Upper lobe of left lung (tissue), 4 donors: ENCODE measurements at regions not wholly inside any gene's neighbourhood (a gene's known extent, or its start where the extent isn't known, plus 50 kb on each side); places are given as distances from the start of the nearest gene placed in this dataset.

Experiments
- CTCF ChIP-seq, 6 experiments: fragments of 450-650 bp in 4 of 6; fragments of 200-600 bp in 2 of 6; sonication (generic) in 2 of 6; IDR thresholded peaks; one replicate each; pipeline ENCODE4 v1.5.1; 2016 to 2019; ENCODE audit warnings: antibody characterized with exemption in 6 of 6
- POLR2A ChIP-seq, 4 donors: fragments of 450-650 bp; IDR thresholded peaks; one replicate each; pipeline ENCODE4 v1.5.1; 2016 to 2017; ENCODE audit warnings: antibody characterized with exemption in 4 of 4, mild to moderate bottlenecking in 2 of 4
- POLR2AphosphoS5 ChIP-seq, 2 donors: sonication (generic); formaldehyde crosslinking; IDR thresholded peaks; one replicate each; pipeline ENCODE4 v1.5.1; 2017; ENCODE audit warnings: antibody characterized with exemption in 2 of 2

GRCh38 chr12:93018610-93019009 is 89.5 kb upstream of the EEA1 start:
- TF ChIP-seq CTCF (IDR thresholded peaks at IDR 0.05) (no peak), POLR2AphosphoS5 (IDR thresholded peaks at IDR 0.05) (no peak), POLR2A (IDR thresholded peaks at IDR 0.05) (no peak)
